Fibroblast of lung (primary cell): ENCODE measurements at regions not wholly inside any gene's neighbourhood (a gene's known extent, or its start where the extent isn't known, plus 50 kb on each side); places are given as distances from the start of the nearest gene placed in this dataset.

Source experiments
- EZH2 ChIP-seq: IDR thresholded peaks from 2 replicates; pipeline ENCODE4 v1.5.1; 2012; ENCODE audit warnings: low read length, control low read depth, mild to moderate bottlenecking; ENCODE audit errors: missing control alignments
- TF ChIP-seq, protein P1 (sequence below), 2 donors: IDR thresholded peaks in 1 of 2; conservative IDR thresholded peaks in 1 of 2; 1 replicate in 1 of 2; 2 replicates in 1 of 2; pipeline ENCODE4 v1.5.1; 2011 to 2012; ENCODE audit warnings: low read length in 2 of 2, control low read depth in 1 of 2, inconsistent platforms in 1 of 2, low read depth in 1 of 2, mild to moderate bottlenecking in 1 of 2

GRCh38 chr10:111347386-111348013 lies 270.7 kb downstream of the ADRA2A start:
- TF ChIP-seq, protein P1, sequence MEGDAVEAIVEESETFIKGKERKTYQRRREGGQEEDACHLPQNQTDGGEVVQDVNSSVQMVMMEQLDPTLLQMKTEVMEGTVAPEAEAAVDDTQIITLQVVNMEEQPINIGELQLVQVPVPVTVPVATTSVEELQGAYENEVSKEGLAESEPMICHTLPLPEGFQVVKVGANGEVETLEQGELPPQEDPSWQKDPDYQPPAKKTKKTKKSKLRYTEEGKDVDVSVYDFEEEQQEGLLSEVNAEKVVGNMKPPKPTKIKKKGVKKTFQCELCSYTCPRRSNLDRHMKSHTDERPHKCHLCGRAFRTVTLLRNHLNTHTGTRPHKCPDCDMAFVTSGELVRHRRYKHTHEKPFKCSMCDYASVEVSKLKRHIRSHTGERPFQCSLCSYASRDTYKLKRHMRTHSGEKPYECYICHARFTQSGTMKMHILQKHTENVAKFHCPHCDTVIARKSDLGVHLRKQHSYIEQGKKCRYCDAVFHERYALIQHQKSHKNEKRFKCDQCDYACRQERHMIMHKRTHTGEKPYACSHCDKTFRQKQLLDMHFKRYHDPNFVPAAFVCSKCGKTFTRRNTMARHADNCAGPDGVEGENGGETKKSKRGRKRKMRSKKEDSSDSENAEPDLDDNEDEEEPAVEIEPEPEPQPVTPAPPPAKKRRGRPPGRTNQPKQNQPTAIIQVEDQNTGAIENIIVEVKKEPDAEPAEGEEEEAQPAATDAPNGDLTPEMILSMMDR (conservative IDR thresholded peaks at IDR 0.05 in 1 of 2, IDR thresholded peaks at IDR 0.05 in 1 of 2; ENCODE audit: low read depth in 1 of 2, low read length in 2 of 2) = no peak
- TF ChIP-seq EZH2 = no peak
